ENCODE measurements at regions not wholly inside any gene's neighbourhood (a gene's known extent, or its start where the extent isn't known, plus 50 kb on each side); places are given as distances from the start of the nearest gene placed in this dataset.

DNA sequence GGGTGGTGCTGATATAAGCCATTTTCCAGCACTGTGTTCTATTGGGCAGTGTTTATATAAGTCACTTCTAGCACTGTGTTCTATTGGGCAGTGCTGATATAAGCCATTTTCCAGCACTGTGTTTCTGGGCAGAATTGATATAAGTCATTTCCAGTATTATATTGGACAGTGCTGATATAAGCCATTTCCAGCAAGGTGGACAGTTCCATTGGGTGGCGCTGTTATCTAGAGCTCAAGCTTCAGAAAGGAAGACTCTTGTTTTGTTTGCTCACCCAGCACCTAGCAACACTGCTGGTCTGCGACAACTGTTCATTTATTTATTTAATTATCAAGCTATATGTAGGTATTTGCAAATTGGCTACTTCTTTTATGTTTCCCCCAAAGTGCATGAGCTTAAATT is 690.3 kb downstream of the AACS start:
- Histone ChIP-seq H3K27ac (ENCODE audit: control insufficient read depth, insufficient read depth) (no peak overlapping the region), H3K27me3 (replicated peaks in 1 of 2; ENCODE audit: control insufficient read depth in 2 of 2, insufficient read depth in 2 of 2, low read length in 1 of 2) (no peaks in the 10 kb centered on the region), H3K9ac (ENCODE audit: control insufficient read depth, insufficient read depth, low read length) (no peak overlapping the region), H2AFZ (ENCODE audit: control insufficient read depth, low read depth, low read length) (no peak overlapping the region), H4K20me1 (ENCODE audit: control insufficient read depth, insufficient read depth) (no peaks in the 10 kb centered on the region), H3K4me2 (ENCODE audit: control insufficient read depth, insufficient read depth) (no peak overlapping the region), H3K9me3 (replicated peaks; ENCODE audit: control insufficient read depth, insufficient read depth, low read length) (no peaks in the 10 kb centered on the region), H3K79me2 (ENCODE audit: control insufficient read depth, insufficient read depth, low read length) (no peaks in the 10 kb centered on the region), H3K4me3 (no peak overlapping the region), H3K4me1 (ENCODE audit: control insufficient read depth, insufficient read depth, low read length) (no peaks in the 10 kb centered on the region), H3K36me3 (ENCODE audit: control insufficient read depth in 2 of 2, insufficient read depth in 2 of 2, low read length in 1 of 2) (no peaks in the 10 kb centered on the region)
- ATAC-seq, result no peak
- no peak for DNase-seq (ENCODE audit: low read depth, low spot score)
- intact Hi-C loops (cut with micrococcal nuclease; ENCODE audit: unreplicated experiment), result no loop called here
- no peak for FAIRE-seq
- ChIA-PET RAD21 (ENCODE audit: unreplicated experiment) (no interaction called here), SMC1A (ENCODE audit: uncharacterized antibody, unreplicated experiment) (interaction anchor here (1.3 kb wide), 1 partner anchor 13 kb away, joined by 4 read pairs; no protein-coding TSS in a partner anchor), CTCF (no interaction called here), POLR2A (no interaction called here)
- BruUV-seq (replicated peaks), result no TSS peak
- 0% methylated on average over 1 of the region's 2 CpGs for WGBS (ENCODE audit: insufficient coverage, insufficient replicate concordance, low lambda C conversion rate, missing lambda C conversion rate)
- in situ Hi-C loops (cut with MboI), result no loop called here
- TF ChIP-seq RELA (IDR thresholded peaks at IDR 0.05; ENCODE audit: borderline replicate concordance, partially characterized antibody) (no peak), SUZ12 (IDR thresholded peaks at IDR 0.05; ENCODE audit: unreplicated experiment) (no peak), POU2F2 (IDR thresholded peaks at IDR 0.05; ENCODE audit: borderline replicate concordance, low read depth, low read length) (no peak), NFXL1 (IDR thresholded peaks at IDR 0.05; ENCODE audit: borderline replicate concordance) (no peak), NR2C1 (IDR thresholded peaks at IDR 0.05) (no peak), CUX1 (IDR thresholded peaks at IDR 0.05; ENCODE audit: insufficient replicate concordance, low read depth, low read length) (no peak), BRCA1 (IDR thresholded peaks at IDR 0.05; ENCODE audit: low read depth, low read length) (no peak), NR2C2 (IDR thresholded peaks at IDR 0.05; ENCODE audit: borderline replicate concordance, control insufficient read depth, insufficient read length, low read depth) (no peak), ASH2L (IDR thresholded peaks at IDR 0.05; ENCODE audit: borderline replicate concordance, low read depth) (no peak), SMAD5 (IDR thresholded peaks at IDR 0.05; ENCODE audit: low read depth) (no peak), PML (IDR thresholded peaks at IDR 0.05; ENCODE audit: low read length) (no peak)
- TF ChIP-seq, protein P1, sequence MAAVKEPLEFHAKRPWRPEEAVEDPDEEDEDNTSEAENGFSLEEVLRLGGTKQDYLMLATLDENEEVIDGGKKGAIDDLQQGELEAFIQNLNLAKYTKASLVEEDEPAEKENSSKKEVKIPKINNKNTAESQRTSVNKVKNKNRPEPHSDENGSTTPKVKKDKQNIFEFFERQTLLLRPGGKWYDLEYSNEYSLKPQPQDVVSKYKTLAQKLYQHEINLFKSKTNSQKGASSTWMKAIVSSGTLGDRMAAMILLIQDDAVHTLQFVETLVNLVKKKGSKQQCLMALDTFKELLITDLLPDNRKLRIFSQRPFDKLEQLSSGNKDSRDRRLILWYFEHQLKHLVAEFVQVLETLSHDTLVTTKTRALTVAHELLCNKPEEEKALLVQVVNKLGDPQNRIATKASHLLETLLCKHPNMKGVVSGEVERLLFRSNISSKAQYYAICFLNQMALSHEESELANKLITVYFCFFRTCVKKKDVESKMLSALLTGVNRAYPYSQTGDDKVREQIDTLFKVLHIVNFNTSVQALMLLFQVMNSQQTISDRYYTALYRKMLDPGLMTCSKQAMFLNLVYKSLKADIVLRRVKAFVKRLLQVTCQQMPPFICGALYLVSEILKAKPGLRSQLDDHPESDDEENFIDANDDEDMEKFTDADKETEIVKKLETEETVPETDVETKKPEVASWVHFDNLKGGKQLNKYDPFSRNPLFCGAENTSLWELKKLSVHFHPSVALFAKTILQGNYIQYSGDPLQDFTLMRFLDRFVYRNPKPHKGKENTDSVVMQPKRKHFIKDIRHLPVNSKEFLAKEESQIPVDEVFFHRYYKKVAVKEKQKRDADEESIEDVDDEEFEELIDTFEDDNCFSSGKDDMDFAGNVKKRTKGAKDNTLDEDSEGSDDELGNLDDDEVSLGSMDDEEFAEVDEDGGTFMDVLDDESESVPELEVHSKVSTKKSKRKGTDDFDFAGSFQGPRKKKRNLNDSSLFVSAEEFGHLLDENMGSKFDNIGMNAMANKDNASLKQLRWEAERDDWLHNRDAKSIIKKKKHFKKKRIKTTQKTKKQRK (IDR thresholded peaks at IDR 0.05; ENCODE audit: low read depth, low read length), result no peak
- TF ChIP-seq, protein P2, sequence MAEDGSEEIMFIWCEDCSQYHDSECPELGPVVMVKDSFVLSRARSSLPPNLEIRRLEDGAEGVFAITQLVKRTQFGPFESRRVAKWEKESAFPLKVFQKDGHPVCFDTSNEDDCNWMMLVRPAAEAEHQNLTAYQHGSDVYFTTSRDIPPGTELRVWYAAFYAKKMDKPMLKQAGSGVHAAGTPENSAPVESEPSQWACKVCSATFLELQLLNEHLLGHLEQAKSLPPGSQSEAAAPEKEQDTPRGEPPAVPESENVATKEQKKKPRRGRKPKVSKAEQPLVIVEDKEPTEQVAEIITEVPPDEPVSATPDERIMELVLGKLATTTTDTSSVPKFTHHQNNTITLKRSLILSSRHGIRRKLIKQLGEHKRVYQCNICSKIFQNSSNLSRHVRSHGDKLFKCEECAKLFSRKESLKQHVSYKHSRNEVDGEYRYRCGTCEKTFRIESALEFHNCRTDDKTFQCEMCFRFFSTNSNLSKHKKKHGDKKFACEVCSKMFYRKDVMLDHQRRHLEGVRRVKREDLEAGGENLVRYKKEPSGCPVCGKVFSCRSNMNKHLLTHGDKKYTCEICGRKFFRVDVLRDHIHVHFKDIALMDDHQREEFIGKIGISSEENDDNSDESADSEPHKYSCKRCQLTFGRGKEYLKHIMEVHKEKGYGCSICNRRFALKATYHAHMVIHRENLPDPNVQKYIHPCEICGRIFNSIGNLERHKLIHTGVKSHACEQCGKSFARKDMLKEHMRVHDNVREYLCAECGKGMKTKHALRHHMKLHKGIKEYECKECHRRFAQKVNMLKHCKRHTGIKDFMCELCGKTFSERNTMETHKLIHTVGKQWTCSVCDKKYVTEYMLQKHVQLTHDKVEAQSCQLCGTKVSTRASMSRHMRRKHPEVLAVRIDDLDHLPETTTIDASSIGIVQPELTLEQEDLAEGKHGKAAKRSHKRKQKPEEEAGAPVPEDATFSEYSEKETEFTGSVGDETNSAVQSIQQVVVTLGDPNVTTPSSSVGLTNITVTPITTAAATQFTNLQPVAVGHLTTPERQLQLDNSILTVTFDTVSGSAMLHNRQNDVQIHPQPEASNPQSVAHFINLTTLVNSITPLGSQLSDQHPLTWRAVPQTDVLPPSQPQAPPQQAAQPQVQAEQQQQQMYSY (CRISPR knock-in tag; IDR thresholded peaks at IDR 0.05), result no peak
